ENCODE measurements at regions not wholly inside any gene's neighbourhood (a gene's known extent, or its start where the extent isn't known, plus 50 kb on each side); places are given as distances from the start of the nearest gene placed in this dataset.

DNA sequence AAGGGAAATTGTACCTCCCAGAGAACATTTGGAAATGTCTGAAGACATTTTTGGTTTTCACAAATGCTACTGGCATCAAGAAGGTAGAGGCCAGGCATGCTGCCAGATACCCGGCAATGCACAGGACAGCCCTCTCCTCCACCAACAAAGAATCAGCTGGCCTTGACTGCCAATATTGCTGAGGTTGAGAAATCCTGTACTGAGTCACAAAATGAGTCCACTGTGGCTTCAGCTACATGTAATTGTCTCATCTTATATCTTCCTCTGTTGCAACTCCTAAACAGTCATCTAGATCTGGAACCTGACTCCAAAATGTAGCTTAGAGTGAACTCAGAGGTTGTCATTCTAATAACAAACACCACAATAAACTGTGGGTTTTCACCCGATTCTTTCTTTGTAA lies 327.5 kb upstream of the POGK start:
- TF ChIP-seq, protein P1, sequence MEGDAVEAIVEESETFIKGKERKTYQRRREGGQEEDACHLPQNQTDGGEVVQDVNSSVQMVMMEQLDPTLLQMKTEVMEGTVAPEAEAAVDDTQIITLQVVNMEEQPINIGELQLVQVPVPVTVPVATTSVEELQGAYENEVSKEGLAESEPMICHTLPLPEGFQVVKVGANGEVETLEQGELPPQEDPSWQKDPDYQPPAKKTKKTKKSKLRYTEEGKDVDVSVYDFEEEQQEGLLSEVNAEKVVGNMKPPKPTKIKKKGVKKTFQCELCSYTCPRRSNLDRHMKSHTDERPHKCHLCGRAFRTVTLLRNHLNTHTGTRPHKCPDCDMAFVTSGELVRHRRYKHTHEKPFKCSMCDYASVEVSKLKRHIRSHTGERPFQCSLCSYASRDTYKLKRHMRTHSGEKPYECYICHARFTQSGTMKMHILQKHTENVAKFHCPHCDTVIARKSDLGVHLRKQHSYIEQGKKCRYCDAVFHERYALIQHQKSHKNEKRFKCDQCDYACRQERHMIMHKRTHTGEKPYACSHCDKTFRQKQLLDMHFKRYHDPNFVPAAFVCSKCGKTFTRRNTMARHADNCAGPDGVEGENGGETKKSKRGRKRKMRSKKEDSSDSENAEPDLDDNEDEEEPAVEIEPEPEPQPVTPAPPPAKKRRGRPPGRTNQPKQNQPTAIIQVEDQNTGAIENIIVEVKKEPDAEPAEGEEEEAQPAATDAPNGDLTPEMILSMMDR (IDR thresholded peaks at IDR 0.05; ENCODE audit: poor library complexity, severe bottlenecking): no peak
- TF ChIP-seq, protein P2, sequence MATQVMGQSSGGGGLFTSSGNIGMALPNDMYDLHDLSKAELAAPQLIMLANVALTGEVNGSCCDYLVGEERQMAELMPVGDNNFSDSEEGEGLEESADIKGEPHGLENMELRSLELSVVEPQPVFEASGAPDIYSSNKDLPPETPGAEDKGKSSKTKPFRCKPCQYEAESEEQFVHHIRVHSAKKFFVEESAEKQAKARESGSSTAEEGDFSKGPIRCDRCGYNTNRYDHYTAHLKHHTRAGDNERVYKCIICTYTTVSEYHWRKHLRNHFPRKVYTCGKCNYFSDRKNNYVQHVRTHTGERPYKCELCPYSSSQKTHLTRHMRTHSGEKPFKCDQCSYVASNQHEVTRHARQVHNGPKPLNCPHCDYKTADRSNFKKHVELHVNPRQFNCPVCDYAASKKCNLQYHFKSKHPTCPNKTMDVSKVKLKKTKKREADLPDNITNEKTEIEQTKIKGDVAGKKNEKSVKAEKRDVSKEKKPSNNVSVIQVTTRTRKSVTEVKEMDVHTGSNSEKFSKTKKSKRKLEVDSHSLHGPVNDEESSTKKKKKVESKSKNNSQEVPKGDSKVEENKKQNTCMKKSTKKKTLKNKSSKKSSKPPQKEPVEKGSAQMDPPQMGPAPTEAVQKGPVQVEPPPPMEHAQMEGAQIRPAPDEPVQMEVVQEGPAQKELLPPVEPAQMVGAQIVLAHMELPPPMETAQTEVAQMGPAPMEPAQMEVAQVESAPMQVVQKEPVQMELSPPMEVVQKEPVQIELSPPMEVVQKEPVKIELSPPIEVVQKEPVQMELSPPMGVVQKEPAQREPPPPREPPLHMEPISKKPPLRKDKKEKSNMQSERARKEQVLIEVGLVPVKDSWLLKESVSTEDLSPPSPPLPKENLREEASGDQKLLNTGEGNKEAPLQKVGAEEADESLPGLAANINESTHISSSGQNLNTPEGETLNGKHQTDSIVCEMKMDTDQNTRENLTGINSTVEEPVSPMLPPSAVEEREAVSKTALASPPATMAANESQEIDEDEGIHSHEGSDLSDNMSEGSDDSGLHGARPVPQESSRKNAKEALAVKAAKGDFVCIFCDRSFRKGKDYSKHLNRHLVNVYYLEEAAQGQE (IDR thresholded peaks at IDR 0.05; ENCODE audit: borderline replicate concordance): no peak
- no peak for TF ChIP-seq TAF1 (IDR thresholded peaks at IDR 0.05; ENCODE audit: low read depth)

All from neural cell (in vitro differentiated cells).